T-helper 2 cell treated with Interferon-gamma antibody and Interleukin-4, amounts not matched to agents 5 μg/mL and 100 μg/mL, for 36 hours (primary cell): ENCODE measurements at regions not wholly inside any gene's neighbourhood (a gene's known extent, or its start where the extent isn't known, plus 50 kb on each side); places are given as distances from the start of the nearest gene placed in this dataset.

ENCODE experiments used
- DNase-seq: peaks from one replicate; pipeline ENCODE4 v3.0.0; 2021; ENCODE audit warnings: low spot score
- H3K27ac Mint-ChIP-seq: one replicate; pipeline ENCODE4 v1.8.0; 2021; ENCODE audit warnings: mild to moderate bottlenecking, mixed read lengths
- H3K27me3 Mint-ChIP-seq: one replicate; pipeline ENCODE4 v1.8.0; 2021; ENCODE audit warnings: low read depth, mixed read lengths
- H3K36me3 Mint-ChIP-seq: one replicate; pipeline ENCODE4 v1.8.0; 2021; ENCODE audit warnings: low read depth, mixed read lengths
- H3K4me1 Mint-ChIP-seq: one replicate; pipeline ENCODE4 v1.8.0; 2021; ENCODE audit warnings: low read depth, mixed read lengths
- H3K4me3 Mint-ChIP-seq: one replicate; pipeline ENCODE4 v1.8.0; 2022; ENCODE audit warnings: mild to moderate bottlenecking, moderate library complexity, mixed read lengths
- H3K9me3 Mint-ChIP-seq: one replicate; pipeline ENCODE4 v1.8.0; 2021; ENCODE audit warnings: mixed read lengths

DNA sequence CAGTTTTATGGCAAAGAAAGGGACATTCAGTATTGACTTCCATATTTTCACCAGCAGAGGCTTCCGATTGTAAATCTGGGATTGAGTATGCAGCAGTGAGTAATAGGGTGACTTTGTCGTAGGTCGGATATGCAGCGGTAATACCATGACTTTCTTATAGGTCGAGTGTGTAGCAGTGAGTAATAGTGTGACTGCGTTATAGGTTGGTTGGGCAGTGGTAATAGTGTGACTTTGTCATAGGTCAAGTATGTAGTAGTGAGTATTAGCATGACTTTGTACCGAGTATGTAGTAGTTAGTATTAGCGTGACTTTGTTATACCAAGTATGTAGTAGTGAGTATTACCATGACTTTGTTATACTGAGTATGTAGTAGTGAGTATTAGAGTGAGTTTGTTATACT, 268.2 kb upstream of the ADARB2 start:
- H3K27me3 Mint-ChIP-seq, result no peaks in the 10 kb centered on the region
- H3K27ac Mint-ChIP-seq, result no peak overlapping the region
- no peaks in the 10 kb centered on the region for H3K4me1 Mint-ChIP-seq
- H3K4me3 Mint-ChIP-seq, result no peak overlapping the region
- H3K36me3 Mint-ChIP-seq, result no peaks in the 10 kb centered on the region
- H3K9me3 Mint-ChIP-seq, result no peaks in the 10 kb centered on the region
- no peak for DNase-seq

DNA sequence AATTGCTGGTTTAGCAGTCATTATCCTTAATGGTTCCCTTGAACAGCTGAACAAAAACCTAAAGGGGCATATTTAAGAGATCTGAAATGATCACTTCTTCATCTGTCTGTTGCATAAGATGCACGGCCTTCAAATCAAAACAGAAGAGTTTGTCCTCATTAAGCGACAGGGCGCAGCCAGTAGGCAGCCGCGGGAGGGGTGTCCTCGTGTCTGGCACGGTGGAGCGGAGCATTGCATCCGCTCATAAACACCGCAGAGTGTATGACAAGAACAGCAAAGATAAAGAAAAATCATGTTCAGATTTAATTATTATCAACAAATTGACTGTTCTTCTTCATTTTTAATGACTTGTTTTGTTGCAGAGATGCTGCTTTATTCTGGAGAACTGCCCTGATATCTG, 255.6 kb upstream of the ADARB2 start:
- H3K9me3 Mint-ChIP-seq, result no peaks in the 10 kb centered on the region
- H3K36me3 Mint-ChIP-seq, result no peaks in the 10 kb centered on the region
- no peak overlapping the region for H3K27ac Mint-ChIP-seq
- H3K4me1 Mint-ChIP-seq, result no peaks in the 10 kb centered on the region
- H3K4me3 Mint-ChIP-seq, result no peak overlapping the region
- no peak for DNase-seq
- H3K27me3 Mint-ChIP-seq, result no peaks in the 10 kb centered on the region

DNA sequence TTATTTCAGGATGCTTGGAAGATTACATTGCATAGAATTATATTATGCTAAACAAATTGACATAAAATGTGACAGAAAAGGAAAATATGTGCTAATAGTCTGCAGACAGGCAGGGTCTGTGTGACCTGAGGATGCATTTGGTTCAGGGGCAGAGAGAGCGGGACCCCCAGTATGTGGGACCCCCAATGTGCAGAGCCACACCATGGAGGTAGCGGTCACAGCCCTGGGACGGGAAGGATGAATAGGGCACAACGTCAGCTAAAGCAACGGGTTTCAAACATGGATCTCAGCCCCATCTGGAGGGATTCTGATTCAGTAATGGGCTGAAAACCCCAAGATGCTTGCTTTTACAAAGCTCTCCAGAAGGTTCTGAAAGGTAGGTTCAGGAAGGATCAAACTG, 251.8 kb upstream of the ADARB2 start:
- DNase-seq, result no peak

DNA sequence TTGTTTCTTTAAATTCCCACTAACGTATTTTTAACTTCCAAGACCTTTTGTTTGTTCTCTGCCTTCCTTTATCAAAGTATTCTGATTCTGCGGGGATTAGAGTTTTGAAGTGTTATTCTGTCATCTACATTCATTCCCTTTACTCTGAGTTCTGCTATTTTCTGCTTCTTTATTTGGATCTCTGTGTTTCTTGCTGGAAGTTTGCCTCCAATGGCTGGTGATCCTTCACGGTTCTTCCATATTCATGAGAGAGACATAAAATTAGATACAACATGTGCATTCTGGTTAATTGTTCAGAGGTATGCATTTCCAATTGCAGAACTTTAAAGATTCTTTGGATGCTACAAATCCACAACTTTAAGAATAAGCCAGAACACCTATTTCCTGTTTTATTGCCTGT, 244.7 kb upstream of the ADARB2 start:
- no peak overlapping the region for H3K27ac Mint-ChIP-seq
- H3K9me3 Mint-ChIP-seq, result no peaks in the 10 kb centered on the region
- DNase-seq, result no peak
- H3K4me3 Mint-ChIP-seq, result no peak overlapping the region
- H3K27me3 Mint-ChIP-seq, result peaks cover 3% of the 10 kb centered on the region
- no peaks in the 10 kb centered on the region for H3K36me3 Mint-ChIP-seq
- H3K4me1 Mint-ChIP-seq, result no peaks in the 10 kb centered on the region

More for the DNA sequence above, 251.8 kb upstream of the ADARB2 start:
- H3K4me1 Mint-ChIP-seq, result no peaks in the 10 kb centered on the region
- no peaks in the 10 kb centered on the region for H3K9me3 Mint-ChIP-seq
- no peaks in the 10 kb centered on the region for H3K36me3 Mint-ChIP-seq
- no peaks in the 10 kb centered on the region for H3K27me3 Mint-ChIP-seq
- H3K4me3 Mint-ChIP-seq, result no peak overlapping the region
- H3K27ac Mint-ChIP-seq, result no peak overlapping the region

DNA sequence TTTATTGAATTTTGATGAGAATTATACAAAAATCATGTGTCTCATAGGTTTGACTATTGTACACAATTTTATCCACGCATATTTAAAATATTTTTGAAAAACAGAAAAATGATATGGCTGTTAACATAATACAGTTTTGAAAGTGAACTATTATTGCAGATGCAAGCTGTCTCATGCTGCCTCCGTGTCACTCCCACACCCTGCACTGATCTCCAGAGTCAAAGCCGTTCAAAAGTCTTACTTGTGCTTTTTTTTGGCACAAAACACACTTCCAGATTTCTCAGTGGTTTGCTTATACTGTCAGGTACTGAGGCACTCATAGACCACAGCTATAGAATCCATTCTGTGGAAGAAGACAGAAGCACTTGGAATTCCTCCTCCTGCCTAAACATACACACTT, 243.1 kb upstream of the ADARB2 start:
- H3K9me3 Mint-ChIP-seq, result no peaks in the 10 kb centered on the region
- H3K27ac Mint-ChIP-seq, result no peak overlapping the region

DNA sequence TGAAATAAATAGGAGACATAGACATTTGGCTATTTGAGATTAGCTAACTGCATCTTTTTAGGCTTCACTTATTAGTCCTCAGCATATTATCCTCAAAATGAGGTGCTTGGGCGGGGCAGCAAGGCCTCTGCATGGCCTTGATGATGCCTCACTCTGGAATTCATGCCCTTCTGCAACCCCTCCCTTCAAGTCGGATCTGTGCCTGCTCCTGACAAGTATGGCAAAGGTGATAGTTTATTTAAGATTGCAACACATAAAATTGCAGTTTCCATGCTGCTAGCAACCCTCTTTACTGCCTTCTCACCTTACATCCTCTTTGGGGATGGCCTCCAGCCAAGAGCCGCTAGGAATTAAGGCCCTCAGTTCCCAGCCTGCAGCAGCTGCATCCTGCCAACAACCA, 241.3 kb upstream of the ADARB2 start:
- no peaks in the 10 kb centered on the region for H3K9me3 Mint-ChIP-seq
- no peak overlapping the region for H3K4me3 Mint-ChIP-seq
- no peak for DNase-seq
- H3K36me3 Mint-ChIP-seq, result no peaks in the 10 kb centered on the region
- peaks cover 3% of the 10 kb centered on the region for H3K27me3 Mint-ChIP-seq
- H3K4me1 Mint-ChIP-seq, result no peaks in the 10 kb centered on the region
- no peak overlapping the region for H3K27ac Mint-ChIP-seq

More for the DNA sequence above, 243.1 kb upstream of the ADARB2 start:
- no peak for DNase-seq
- Mint-ChIP-seq H3K27me3 (peaks cover 3% of the 10 kb centered on the region), H3K4me1 (no peaks in the 10 kb centered on the region), H3K36me3 (no peaks in the 10 kb centered on the region), H3K4me3 (no peak overlapping the region)

DNA sequence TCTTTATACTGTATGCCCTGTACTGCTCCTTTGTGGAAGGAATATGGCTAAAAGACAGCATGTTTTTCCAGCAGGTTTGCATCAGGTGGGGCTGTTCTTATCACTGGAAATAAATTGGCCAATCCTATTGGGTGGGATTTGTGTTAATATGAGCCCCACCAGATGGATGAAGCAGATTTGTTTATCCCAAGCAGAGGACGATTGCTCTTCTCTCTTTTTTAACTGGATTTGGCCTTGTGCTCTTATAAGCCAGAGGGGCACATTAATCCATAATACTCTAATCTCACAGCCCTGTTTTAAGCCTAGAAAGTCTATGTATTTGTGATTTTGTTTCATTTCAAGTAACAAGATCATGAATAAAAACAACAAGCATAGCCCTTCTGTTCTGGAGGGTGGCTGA, 240.1 kb upstream of the ADARB2 start:
- no peaks in the 10 kb centered on the region for H3K9me3 Mint-ChIP-seq
- H3K4me3 Mint-ChIP-seq, result no peak overlapping the region
- no peaks in the 10 kb centered on the region for H3K36me3 Mint-ChIP-seq
- H3K27me3 Mint-ChIP-seq, result peaks cover 3% of the 10 kb centered on the region
- no peaks in the 10 kb centered on the region for H3K4me1 Mint-ChIP-seq
- H3K27ac Mint-ChIP-seq, result no peak overlapping the region
- no peak for DNase-seq

DNA sequence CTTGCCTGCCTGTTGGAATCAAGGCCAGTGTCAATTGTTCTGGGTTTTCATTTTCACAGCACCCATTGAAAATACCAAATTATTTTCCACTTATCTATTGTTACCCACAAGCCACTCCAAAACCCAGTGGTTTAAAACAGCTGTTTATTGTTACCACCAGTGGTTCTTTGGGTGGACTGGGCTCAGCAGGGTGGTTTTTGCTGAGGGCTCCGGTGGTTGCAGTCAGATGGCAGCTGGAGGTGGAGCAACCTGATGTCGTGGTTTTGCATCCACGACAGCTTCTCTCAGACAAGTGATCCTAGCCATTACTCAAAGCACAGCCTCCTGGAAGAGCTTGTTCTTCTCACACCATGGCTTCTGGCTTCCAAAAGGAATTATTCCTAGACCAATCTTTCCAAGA, 235.1 kb upstream of the ADARB2 start:
- H3K27me3 Mint-ChIP-seq, result no peaks in the 10 kb centered on the region
- no peaks in the 10 kb centered on the region for H3K4me1 Mint-ChIP-seq
- no peak for DNase-seq
- peaks cover 13% of the 10 kb centered on the region for H3K9me3 Mint-ChIP-seq
- no peak overlapping the region for H3K4me3 Mint-ChIP-seq
- no peak overlapping the region for H3K27ac Mint-ChIP-seq
- no peaks in the 10 kb centered on the region for H3K36me3 Mint-ChIP-seq

DNA sequence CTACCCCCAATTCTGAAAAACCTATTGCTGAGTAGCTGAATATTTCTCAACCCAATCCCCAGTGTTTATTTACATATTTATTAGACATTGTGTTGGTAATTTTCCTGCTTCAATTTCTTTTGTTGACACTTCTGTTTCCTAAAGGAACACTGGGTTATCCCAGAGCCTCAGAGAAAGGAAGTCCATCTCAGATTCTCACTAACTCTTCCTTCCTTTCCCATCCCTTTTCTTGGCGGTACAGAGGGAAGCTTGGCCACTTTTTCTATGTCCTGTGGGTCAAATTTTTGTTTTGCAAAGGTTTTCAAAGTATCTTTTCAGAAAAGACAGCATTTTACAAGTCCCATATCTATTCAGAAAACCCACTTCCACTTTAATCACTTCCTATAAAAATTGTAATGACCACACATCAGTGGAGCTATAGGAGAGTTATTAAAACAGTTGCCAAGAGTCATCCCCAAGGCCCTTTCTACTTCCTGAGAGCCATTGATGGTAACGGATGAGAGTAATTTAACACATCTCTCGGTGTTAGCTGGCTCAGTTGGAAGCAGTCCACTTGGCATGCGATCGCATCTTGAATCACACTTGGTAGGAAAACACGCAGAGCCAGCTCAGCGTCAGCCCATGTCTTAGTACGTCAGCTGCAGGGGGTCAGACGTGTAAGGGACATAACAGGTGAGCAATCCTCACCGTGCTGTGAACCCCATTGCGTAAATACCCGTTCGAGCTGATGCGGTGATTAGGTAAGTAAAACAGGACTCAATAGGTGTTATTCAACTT, 231.1 kb upstream of the ADARB2 start:
- H3K27me3 Mint-ChIP-seq, result no peaks in the 10 kb centered on the region
- no peak overlapping the region for H3K27ac Mint-ChIP-seq

DNA sequence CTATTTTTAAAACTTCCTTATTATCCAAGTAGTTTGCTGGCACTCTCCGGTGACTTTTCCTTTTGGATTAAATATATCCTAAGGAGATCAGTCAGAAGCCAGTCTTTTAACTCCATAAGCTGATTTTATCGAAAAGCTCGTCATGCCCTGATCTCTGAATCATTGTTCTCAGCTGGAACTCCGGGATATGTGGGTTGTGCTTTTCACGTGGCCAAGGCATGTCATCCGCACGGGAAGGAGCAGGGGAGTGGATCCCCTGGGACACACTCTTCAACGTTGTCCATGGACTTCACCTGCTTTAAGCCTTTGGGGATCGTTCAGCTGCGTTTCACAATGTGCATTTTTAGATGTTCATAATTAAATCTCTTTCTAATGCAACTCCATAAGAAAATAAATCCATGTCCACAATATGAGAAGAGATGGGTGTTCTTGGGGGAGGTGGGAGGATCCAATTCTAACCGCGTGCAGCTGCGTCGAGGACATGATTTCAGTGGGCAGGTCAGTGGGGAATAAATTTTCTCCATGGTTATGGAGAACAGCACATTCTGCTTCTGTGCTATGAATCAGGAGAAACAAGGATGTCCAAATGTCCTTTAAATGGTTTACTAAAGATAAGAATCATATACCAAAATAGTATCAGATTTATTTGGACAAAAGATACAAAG, 229.5 kb upstream of the ADARB2 start:
- no peak overlapping the region for H3K27ac Mint-ChIP-seq
- H3K36me3 Mint-ChIP-seq, result no peaks in the 10 kb centered on the region
- no peak for DNase-seq
- H3K27me3 Mint-ChIP-seq, result no peaks in the 10 kb centered on the region
- H3K4me3 Mint-ChIP-seq, result no peak overlapping the region
- H3K4me1 Mint-ChIP-seq, result no peaks in the 10 kb centered on the region
- peaks cover 8% of the 10 kb centered on the region for H3K9me3 Mint-ChIP-seq

More for the DNA sequence above, 231.1 kb upstream of the ADARB2 start:
- no peaks in the 10 kb centered on the region for H3K36me3 Mint-ChIP-seq
- DNase-seq, result no peak
- peaks cover 13% of the 10 kb centered on the region for H3K9me3 Mint-ChIP-seq
- no peaks in the 10 kb centered on the region for H3K4me1 Mint-ChIP-seq
- no peak overlapping the region for H3K4me3 Mint-ChIP-seq

DNA sequence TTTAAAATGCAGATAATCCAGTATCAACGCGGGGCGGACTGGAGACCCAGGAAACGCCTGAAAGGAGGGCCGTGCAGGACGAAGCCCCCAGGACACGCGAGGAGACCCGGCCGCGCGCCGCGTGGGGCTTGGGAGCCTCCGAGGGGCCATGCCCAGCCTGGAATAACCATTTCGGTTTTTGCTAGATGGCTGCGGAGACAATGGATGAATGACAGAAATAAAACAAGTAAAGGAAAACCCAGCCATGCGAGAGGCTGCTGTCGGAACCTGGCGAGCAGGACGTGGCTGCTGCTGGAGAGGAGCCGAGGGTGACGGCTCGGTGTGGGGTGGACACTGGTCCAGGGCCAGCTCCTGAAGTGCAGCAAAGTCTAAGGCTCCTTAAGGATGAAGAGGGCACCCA, 227.2 kb upstream of the ADARB2 start:
- Mint-ChIP-seq H3K27ac (no peak overlapping the region), H3K27me3 (no peaks in the 10 kb centered on the region), H3K4me1 (no peaks in the 10 kb centered on the region), H3K4me3 (no peak overlapping the region), H3K36me3 (no peaks in the 10 kb centered on the region), H3K9me3 (no peaks in the 10 kb centered on the region)
- no peak for DNase-seq

DNA sequence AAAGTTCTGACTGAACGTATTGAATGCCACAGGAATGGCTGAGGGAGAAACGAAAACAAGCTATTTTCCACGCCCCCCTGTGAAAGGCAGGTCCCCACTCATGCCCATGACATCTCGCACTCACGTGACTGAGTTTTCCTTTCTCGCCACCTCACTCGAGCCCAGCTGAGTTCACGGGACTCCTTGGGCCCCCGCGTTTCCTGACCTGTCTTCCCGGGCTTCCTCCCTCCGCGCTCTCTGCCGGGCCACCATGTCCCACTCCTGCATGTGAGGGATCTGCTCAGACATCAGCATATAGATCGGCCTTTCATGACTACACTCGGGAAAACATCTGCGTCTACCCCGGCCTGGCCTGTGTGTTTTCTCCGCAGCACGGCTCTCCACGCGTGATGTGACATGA, 226.0 kb upstream of the ADARB2 start:
- no peak overlapping the region for H3K4me3 Mint-ChIP-seq
- H3K4me1 Mint-ChIP-seq, result no peaks in the 10 kb centered on the region
- H3K9me3 Mint-ChIP-seq, result no peaks in the 10 kb centered on the region
- no peak overlapping the region for H3K27ac Mint-ChIP-seq
- no peaks in the 10 kb centered on the region for H3K36me3 Mint-ChIP-seq
- DNase-seq, result no peak
- H3K27me3 Mint-ChIP-seq, result no peaks in the 10 kb centered on the region

DNA sequence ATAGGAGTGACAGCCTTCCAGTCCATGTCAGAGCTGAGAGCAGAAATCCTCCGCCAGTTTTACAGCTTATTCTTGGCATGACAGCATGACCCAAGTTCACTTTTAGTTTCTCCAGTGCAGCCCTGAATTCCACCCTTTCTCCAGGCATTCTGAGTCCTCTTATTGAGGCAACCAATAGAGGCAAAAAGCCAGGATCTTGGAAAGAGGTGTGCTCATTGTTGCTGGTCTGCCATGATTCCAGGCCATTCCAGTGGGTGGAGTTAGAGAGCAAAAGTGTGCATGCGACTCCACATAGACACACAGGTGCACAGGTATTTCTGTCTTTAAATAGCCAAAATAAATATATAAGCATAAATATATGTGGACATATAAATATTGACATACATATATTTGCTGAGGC, 224.7 kb upstream of the ADARB2 start:
- Mint-ChIP-seq H3K4me3 (no peak overlapping the region), H3K4me1 (peaks cover 3% of the 10 kb centered on the region), H3K27me3 (no peaks in the 10 kb centered on the region), H3K27ac (no peak overlapping the region), H3K36me3 (no peaks in the 10 kb centered on the region), H3K9me3 (no peaks in the 10 kb centered on the region)
- DNase-seq, result no peak

DNA sequence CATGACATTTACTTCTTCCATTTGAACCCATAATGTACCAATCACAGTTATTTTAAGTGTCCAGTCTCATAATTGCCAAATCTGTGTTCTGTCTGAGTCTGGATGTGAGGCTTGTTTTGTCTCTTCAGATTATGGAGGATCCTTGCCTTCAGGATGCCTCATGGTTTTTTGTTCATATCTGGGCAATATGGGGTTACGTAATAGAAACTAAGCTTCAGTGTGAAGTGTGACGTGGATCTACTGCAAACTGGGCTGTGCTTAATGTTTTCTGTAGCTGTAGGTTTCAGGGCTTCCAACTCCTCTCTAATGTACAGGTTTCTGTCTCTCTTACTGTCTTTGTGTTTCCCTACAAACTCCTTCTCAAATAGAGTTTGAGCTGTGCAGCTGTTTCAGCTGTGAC, 223.7 kb upstream of the ADARB2 start:
- Mint-ChIP-seq H3K27ac (no peak overlapping the region), H3K4me1 (peaks cover 4% of the 10 kb centered on the region), H3K36me3 (no peaks in the 10 kb centered on the region), H3K27me3 (no peaks in the 10 kb centered on the region), H3K4me3 (no peak overlapping the region), H3K9me3 (no peaks in the 10 kb centered on the region)
- no peak for DNase-seq

DNA sequence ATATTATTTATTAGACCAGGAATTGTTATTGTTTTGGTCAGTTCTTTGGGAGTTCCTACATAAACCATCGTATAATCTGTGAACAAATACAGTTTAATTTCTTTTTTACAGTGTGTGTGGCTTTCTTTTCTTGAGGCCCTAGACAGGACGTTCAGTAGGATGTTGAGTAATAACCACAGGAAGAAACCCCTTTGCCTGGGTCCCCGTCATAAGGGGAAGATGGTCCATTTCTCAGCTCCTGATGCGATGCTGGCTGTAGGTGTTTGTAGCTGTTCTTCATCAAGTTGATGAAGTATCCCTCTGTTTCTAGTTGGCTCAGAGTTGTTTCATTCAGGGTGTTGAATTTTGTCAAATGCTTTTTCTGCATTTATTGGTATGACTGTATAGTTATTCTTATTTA, 219.7 kb upstream of the ADARB2 start:
- Mint-ChIP-seq H3K27me3 (no peaks in the 10 kb centered on the region), H3K27ac (no peak overlapping the region), H3K4me3 (no peak overlapping the region), H3K36me3 (no peaks in the 10 kb centered on the region), H3K9me3 (no peaks in the 10 kb centered on the region), H3K4me1 (peaks cover 4% of the 10 kb centered on the region)
- no peak for DNase-seq
